Lung (tissue), 11 donors: ENCODE measurements at regions not wholly inside any gene's neighbourhood (a gene's known extent, or its start where the extent isn't known, plus 50 kb on each side); places are given as distances from the start of the nearest gene placed in this dataset.

Source experiments
- ATAC-seq: fragments of 200-7000 bp; cut with Tn5 transposase; one replicate; pipeline ENCODE4 v1.9.1; 2020; ENCODE audit warnings: moderate number of reproducible peaks; ENCODE audit not compliant: insufficient read depth, low FRiP score
- DNase-seq, 3 donors: peaks; one replicate each; pipeline ENCODE4 v3.0.0-alpha.2; 2013 to 2017
- H3K27ac ChIP-seq, 2 donors: one replicate each; pipeline ENCODE4 v1.5.1; 2013; ENCODE audit warnings: mild to moderate bottlenecking in 2 of 2, moderate library complexity in 2 of 2, control low read depth in 1 of 2, inconsistent platforms in 1 of 2, low read depth in 1 of 2, low read length in 1 of 2
- H3K27me3 ChIP-seq, 3 donors: one replicate each; pipeline ENCODE4 v1.5.1; 2013; ENCODE audit warnings: low read length in 2 of 3; ENCODE audit not compliant: control insufficient read depth in 3 of 3, insufficient read depth in 3 of 3
- H3K36me3 ChIP-seq, 4 donors: one replicate each; pipeline ENCODE4 v1.5.1; 2013; ENCODE audit warnings: low read length in 4 of 4, mild to moderate bottlenecking in 1 of 4, moderate library complexity in 1 of 4; ENCODE audit not compliant: control insufficient read depth in 4 of 4, insufficient read depth in 4 of 4
- H3K4me1 ChIP-seq, 5 donors: one replicate each; pipeline ENCODE4 v1.5.1; 2013; ENCODE audit warnings: low read length in 5 of 5, mild to moderate bottlenecking in 2 of 5, moderate library complexity in 1 of 5; ENCODE audit not compliant: control insufficient read depth in 5 of 5, insufficient read depth in 5 of 5
- H3K4me3 ChIP-seq: one replicate; pipeline ENCODE4 v1.5.1; 2013; ENCODE audit warnings: mild to moderate bottlenecking, control low read depth, moderate library complexity
- H3K9ac ChIP-seq, 2 donors: one replicate each; pipeline ENCODE4 v1.5.1; 2013; ENCODE audit warnings: low read length in 2 of 2, control low read depth in 1 of 2; ENCODE audit not compliant: insufficient read depth in 1 of 2
- H3K9me3 ChIP-seq, 4 donors: one replicate each; pipeline ENCODE4 v1.5.1; 2013; ENCODE audit warnings: low read length in 3 of 4, mild to moderate bottlenecking in 1 of 4, moderate library complexity in 1 of 4; ENCODE audit not compliant: control insufficient read depth in 4 of 4, insufficient read depth in 3 of 4
- WGBS, 2 donors: extraction: QIAGEN DNeasy Blood & Tissue Kit; methylation state at CpG; one replicate each; pipeline ENCODE4 v1.1.7; 2013; 5-methylcytosine and 5-hydroxymethylcytosine counted together
- TF ChIP-seq, protein P1 (sequence below): IDR thresholded peaks from 2 replicates; pipeline ENCODE4 v1.5.1; 2012; ENCODE audit warnings: mild to moderate bottlenecking; ENCODE audit errors: control extremely low read depth, extremely low read depth
- donor health status: control.
- donor health status: control.
- donor health status: Bipolar disorder and iron deficiency.
- donor health status: healthy.
- donor health status: DM: yes; HTN: yes; CAD: no.

DNA sequence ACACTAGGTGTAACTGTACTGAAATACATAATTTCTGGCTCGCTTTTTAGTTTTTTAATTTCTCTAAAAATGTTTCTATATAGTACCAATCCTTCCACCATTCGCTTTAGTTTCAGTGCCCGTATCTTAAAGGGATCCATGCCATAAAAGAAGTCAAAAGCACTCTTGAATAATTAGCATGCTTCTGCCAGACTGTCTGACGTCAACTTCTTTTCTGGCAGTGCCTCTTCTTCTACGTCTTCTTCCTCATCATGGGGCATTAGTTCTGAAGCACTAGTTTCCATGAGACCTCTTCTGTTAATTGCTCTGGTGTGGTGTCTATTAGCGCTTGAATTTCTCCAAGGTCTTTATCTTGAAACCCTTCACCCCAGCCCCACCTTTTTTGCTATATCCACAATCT is 93.8 kb upstream of the DOCK9 start:
- Histone ChIP-seq H3K4me1 (peaks cover 0 to 3% (median 0%) of the 10 kb centered on the region in 5 donors), H3K27me3 (no peaks in the 10 kb centered on the region), H3K27ac (no peak overlapping the region), H3K9me3 (peaks cover 0 to 10% (median 0%) of the 10 kb centered on the region in 4 donors), H3K9ac (no peak overlapping the region), H3K36me3 (no peaks in the 10 kb centered on the region), H3K4me3 (no peak overlapping the region)
- ATAC-seq (no peak), DNase-seq (no peak)
- 83 to 94% methylated on average over 6 of the region's 6 CpGs for WGBS, 2 donors
- TF ChIP-seq, protein P1, sequence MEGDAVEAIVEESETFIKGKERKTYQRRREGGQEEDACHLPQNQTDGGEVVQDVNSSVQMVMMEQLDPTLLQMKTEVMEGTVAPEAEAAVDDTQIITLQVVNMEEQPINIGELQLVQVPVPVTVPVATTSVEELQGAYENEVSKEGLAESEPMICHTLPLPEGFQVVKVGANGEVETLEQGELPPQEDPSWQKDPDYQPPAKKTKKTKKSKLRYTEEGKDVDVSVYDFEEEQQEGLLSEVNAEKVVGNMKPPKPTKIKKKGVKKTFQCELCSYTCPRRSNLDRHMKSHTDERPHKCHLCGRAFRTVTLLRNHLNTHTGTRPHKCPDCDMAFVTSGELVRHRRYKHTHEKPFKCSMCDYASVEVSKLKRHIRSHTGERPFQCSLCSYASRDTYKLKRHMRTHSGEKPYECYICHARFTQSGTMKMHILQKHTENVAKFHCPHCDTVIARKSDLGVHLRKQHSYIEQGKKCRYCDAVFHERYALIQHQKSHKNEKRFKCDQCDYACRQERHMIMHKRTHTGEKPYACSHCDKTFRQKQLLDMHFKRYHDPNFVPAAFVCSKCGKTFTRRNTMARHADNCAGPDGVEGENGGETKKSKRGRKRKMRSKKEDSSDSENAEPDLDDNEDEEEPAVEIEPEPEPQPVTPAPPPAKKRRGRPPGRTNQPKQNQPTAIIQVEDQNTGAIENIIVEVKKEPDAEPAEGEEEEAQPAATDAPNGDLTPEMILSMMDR, result no peak

- WGBS, 2 donors, result 59 to 88% methylated on average over 2 of the region's 2 CpGs
- Histone ChIP-seq H3K9ac (no peak overlapping the region), H3K4me1 (peaks cover 0 to 3% (median 0%) of the 10 kb centered on the region in 5 donors), H3K27ac (no peak overlapping the region), H3K4me3 (no peak overlapping the region), H3K36me3 (no peaks in the 10 kb centered on the region), H3K9me3 (peaks cover 0 to 10% (median 0%) of the 10 kb centered on the region in 4 donors), H3K27me3 (no peaks in the 10 kb centered on the region)
- ATAC-seq, result no peak
- TF ChIP-seq, protein P1, result no peak
- no peak for DNase-seq
Observed at GRCh38 chr13:99072356-99072755, 94.5 kb upstream of the DOCK9 start.

GRCh38 chr13:99072941-99073340 is 95.1 kb upstream of the DOCK9 start:
- Histone ChIP-seq H3K4me1 (peaks cover 0 to 3% (median 0%) of the 10 kb centered on the region in 5 donors), H3K4me3 (no peak overlapping the region), H3K36me3 (no peaks in the 10 kb centered on the region), H3K27me3 (no peaks in the 10 kb centered on the region), H3K27ac (no peak overlapping the region), H3K9me3 (peaks cover 0 to 10% (median 1%) of the 10 kb centered on the region in 4 donors), H3K9ac (no peak overlapping the region)
- ATAC-seq (no peak), DNase-seq (no peak)
- 75 to 78% methylated on average over 4 of the region's 4 CpGs for WGBS, 2 donors
- TF ChIP-seq, protein P1, result no peak

DNA sequence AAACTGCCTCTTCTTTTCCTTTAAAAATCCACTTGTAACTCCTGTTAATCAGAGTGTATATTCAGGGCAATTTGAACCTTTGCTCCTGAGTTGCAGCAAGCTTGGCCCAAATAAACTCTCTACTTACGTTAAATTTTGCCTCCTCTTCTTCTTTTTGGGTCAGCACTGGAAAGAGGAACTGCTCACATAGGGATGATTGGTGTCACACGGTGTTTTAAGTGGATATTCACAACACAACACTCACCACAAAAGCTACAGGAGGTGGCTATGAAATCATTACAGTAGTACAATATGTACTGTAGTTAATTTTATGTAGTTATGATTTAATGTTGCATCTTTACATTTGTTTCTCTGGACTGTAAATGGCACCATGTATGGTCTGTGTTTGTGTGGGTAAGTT is 96.8 kb upstream of the DOCK9 start:
- WGBS, 2 donors, result 73 to 74% methylated on average over 2 of the region's 2 CpGs
- TF ChIP-seq, protein P1, result no peak

More for the DNA sequence above, 96.8 kb upstream of the DOCK9 start:
- DNase-seq (no peak), ATAC-seq (no peak)
- peaks cover 0 to 10% (median 1%) of the 10 kb centered on the region in 4 donors for H3K9me3 ChIP-seq
- no peaks in the 10 kb centered on the region for H3K27me3 ChIP-seq
- no peak overlapping the region for H3K4me3 ChIP-seq
- peaks cover 0 to 4% (median 3%) of the 10 kb centered on the region in 5 donors for H3K4me1 ChIP-seq
- H3K9ac ChIP-seq, result no peak overlapping the region
- H3K27ac ChIP-seq, result no peak overlapping the region
- H3K36me3 ChIP-seq, result peaks cover 0 to 2% (median 0%) of the 10 kb centered on the region in 4 donors
